HG02798 (cell line): ENCODE measurements at regions not wholly inside any gene's neighbourhood (a gene's known extent, or its start where the extent isn't known, plus 50 kb on each side); places are given as distances from the start of the nearest gene placed in this dataset.
"Not testable (repeated sequence)": the region's sequence is repeated elsewhere in the genome, so short reads cannot be mapped to it uniquely, and the experiment has no call there.

ENCODE experiments used
- ATAC-seq: cut with Tn5 transposase; IDR thresholded peaks from one replicate; pipeline ENCODE4 v1.9.1; 2021; ENCODE audit warnings: mild to moderate bottlenecking; ENCODE audit not compliant: unreplicated experiment, poor library complexity

DNA sequence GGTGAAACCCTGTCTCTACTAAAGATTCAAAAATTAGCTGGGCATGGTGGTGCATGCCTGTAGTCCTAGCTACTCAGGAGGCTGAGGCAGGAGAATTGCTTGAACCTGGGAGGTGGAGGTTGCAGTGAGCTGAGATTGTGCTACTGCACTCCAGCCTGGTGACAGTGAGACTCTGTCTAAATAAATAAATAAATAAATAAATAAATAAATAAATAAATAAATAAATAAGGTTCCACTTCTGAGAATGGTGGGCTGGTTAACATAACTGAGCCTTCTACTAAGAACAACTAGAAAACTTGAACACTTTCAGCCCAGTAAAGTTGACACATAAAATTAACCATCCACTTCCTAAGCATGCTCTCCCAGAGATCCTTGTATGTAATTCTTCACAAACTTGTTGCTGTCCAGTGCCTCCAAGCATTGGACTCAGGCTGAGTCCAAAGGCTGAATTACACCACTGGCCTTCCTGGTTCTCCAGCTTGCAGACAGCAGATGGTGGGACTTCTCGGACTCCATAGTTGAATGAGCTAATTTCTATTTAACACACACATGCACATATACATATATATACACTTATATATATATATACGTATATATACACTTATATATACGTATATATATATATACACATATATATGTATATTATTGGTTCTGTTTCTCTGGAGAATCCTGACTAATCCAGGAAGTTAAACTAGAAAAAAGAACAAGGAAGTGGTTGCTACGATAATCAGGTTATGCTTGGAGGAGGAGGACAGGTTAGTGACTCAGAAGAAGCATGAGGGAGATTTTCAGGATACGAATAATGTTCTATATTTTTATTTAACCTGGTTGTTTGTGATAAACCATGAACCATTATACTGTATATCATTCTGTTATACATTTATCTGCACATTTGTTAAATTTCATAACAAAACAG lies 348.8 kb downstream of the METTL4 start:
- no peak for ATAC-seq

GRCh38 chr18:2223449-2223848 lies 347.9 kb downstream of the METTL4 start:
- ATAC-seq = no peak

- no peak for ATAC-seq
Measured at GRCh38 chr18:2223849-2224248, 347.5 kb downstream of the METTL4 start.

DNA sequence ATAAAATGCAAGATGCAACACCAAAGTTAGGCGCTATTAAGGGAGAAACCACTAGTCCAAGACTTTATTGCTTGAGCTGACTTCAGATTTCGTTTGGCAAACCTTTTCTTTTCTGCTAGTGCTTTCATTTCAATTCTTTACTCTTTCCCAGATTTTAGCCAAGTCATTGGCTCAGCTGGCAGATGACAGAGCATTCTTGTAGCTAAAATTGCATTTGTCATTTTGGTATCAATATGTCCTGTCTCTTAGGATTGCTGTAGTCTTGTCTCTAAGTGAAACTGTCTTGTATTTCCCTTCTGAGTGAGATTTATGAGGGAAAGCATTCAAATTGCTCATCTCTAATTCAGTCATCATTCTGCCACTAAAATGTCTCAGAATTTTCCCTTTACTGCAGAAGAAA lies 335.1 kb downstream of the METTL4 start:
- ATAC-seq = no peak

- no peak for ATAC-seq
Measured at GRCh38 chr18:2237706-2238105, 333.6 kb downstream of the METTL4 start.

DNA sequence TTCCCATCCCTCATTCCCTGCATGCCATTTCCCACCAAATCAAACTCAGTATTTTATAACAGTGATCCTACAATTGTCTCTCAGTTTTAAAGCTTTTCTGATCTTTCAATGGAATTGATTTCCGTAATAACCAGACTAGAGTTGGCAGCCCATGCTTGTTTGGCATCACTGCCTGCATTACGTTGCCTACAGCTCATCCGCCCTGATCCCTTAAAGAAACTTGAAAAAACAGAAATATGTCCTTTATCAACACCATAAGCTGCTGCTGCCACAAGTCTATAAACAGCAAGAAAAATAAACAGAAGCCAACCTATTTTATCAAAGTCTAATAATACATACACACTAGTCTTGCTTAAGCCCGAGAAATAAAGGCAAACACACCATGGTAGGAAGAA lies 331.0 kb downstream of the METTL4 start:
- no peak for ATAC-seq

DNA sequence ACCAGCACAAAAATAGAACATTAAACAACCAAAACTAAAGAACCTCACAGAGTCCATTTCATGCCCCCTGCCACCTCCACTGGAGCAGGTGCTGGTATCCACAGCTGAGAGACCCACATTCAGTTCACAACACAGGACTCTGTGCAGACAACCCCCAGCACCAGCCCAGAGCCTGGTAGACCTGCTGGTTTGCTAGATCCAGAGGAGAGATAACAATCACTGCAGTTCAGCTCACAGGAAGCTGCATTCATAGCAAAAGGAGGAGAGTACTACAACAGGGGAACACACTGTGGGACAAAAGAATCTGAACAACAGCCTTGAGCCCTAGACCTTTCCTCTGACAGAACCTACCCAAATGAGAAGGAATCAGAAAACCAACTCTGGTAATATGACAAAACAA lies 326.7 kb downstream of the METTL4 start:
- no peak for ATAC-seq

- ATAC-seq = not testable (repeated sequence)
Measured at GRCh38 chr18:2247101-2247500, 324.2 kb downstream of the METTL4 start.

GRCh38 chr18:2254977-2255376 lies 316.3 kb downstream of the METTL4 start:
- no peak for ATAC-seq

DNA sequence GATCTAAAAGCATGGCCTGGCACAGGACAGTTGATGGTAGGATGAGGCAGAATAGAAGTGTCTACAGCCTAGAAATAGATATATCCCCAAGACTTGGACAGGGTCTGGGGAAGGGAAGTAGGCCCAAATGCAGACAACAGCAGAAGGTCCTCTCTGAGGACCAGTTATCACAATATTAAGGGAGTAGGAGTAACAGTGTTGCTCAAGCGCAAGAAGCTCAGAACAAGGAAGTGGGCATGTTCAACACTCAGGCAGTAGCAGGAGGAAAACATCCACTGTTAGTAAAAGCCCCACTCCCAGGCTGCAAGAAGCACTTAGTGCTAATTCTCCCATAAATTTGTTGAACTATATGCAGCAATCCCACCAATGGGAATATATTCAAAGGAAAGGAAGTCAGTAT lies 314.7 kb downstream of the METTL4 start:
- no peak for ATAC-seq

DNA sequence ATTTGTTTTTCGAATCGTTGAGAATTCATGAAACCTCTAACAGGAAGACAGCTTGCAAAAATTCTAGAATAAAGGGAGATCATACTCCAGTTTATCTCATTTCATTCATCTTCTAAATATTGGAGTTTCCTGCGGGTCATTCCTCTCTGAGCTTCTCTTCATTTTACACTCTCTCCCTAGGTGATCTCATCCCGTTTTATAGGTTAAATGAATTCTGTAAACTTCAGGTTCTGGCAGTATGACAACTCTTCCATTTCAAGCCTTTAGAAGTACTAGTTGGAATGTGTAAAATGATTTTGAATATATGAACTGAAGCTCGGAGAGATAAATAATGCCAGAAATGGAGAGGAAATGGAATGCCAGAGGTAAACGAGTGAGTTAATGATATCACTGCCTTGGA lies 312.4 kb downstream of the METTL4 start:
- ATAC-seq = no peak

- no peak for ATAC-seq
Measured at GRCh38 chr18:2263303-2263890, 307.9 kb downstream of the METTL4 start.

- no peak for ATAC-seq
Measured at GRCh38 chr18:2274613-2275012, 296.7 kb downstream of the METTL4 start.

- ATAC-seq = no peak
Measured at GRCh38 chr18:2281086-2281485, 290.2 kb downstream of the METTL4 start.

DNA sequence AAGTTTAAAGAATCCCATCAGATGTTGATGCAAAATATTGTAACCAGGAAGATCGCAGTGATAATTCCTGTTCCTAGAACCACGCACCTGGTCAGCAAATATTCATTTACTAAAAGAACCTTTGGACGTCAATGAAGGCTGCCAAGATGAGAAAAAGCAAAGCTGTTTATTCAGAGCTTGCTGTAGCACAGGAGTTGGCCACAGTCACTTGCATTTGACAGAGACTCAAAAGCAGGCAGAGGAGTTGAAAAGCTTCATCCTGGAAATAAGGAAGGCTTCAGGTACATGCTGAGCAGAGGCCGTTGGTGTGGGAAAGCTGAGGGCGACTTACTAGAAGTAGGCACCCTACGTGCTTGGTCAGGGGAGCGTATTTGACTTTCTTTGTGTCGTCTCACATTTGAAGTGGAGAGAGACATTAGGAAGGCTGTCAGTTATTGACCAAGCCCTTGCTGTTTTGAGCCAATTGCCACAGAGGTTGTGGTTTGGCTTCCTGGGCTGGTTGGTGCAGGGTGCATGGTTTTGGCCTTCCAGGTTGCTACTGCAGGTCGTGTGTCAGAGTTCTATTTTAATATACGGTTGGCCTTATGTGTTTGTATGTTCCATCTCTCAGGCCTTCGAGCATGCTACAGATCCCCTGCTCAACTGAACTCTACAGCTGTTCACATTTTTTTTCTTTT lies 289.6 kb downstream of the METTL4 start:
- ATAC-seq = no peak

DNA sequence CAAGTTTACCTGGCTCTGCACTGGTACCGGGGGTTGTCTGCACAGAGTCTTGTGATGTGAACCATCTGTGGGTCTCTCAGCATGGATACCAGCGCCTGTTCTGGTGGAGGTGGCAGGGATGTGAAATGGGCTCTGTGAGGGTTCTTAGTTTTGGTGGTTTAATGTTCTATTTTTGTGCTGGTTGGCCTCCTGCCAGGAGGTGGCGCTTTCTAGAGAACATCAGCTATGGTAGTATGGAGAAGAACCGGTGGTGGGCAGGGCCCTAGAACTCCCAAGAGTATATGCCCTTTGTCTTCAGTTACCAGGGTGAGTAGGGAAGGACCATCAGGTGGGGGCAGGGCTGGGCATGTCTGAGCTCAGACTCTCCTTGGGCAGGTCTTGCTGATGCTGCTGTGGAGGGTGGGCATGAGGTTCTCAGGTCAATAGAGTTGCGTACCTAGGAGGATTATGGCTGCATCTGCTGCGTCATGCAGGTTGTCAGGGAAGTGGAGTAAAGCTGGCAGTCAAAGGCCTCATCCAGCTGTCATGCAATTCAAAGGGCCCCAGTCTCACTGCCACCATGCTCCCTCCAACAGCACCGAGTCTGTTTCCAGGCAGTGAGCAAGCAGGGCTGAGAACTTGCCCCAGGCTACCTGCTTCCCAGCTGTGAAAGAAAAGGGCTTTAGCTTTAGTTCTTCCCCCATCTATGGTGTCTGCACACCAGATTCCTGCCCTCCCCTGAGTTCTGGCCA lies 278.0 kb downstream of the METTL4 start:
- ATAC-seq = no peak

DNA sequence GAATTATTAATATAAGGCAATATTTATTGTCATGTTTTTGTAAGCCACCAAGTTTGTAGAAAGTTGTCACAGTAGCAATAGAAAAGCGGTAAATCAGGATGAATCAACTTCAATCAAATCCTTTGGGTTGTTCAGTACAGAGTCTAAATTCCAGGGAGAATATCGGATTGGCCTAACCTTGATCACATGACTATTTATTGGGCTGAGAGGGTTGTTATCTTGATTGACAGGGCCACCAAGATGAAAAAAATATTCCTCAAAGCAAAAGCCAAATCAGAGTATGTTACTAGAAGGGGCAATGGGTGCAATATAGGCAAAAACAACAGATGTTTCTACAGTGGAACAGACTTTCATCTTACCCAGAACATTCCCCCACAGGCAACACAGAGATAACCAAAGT lies 270.0 kb downstream of the METTL4 start:
- ATAC-seq = no peak

- ATAC-seq = no peak
Measured at GRCh38 chr18:2302012-2302411, 269.3 kb downstream of the METTL4 start.

- no peak for ATAC-seq
Measured at GRCh38 chr18:2302628-2303516, 268.4 kb downstream of the METTL4 start.
